ENCODE measurements at regions not wholly inside any gene's neighbourhood (a gene's known extent, or its start where the extent isn't known, plus 50 kb on each side); places are given as distances from the start of the nearest gene placed in this dataset.

GRCh38 chrX:39469126-39469525 is 628.6 kb downstream of the BCOR start:
- WGBS, 2 donors (ENCODE audit: low coverage in 1 of 2) = 64% methylated on average over 4 of the region's 4 CpGs; no CpG with 5 or more reads in 1 of the 2 donors
- TF ChIP-seq CTCF (IDR thresholded peaks at IDR 0.05) = no peak
- in situ Hi-C loops (cut with MboI; ENCODE audit: low pct_ligation_motif_present in 1 of 4, low pct_unique_long_range_greater_than_20kb in 1 of 4, low sequenced_read_pairs in 3 of 4) = no loop called here

GRCh38 chrX:39470588-39471407 is 627.0 kb downstream of the BCOR start:
- H3K27me3 ChIP-seq = no peaks in the 10 kb centered on the region
- TF ChIP-seq CTCF (IDR thresholded peaks at IDR 0.05) (no peak), POLR2AphosphoS5 (IDR thresholded peaks at IDR 0.05) (no peak), POLR2A (IDR thresholded peaks at IDR 0.05) (no peak), EP300 (IDR thresholded peaks at IDR 0.05; ENCODE audit: low read depth) (no peak)
- no peaks in the 10 kb centered on the region for H3K36me3 ChIP-seq
- no peak overlapping the region for H3K4me3 ChIP-seq
- 57 to 67% methylated on average over 1 to 10 of the region's 10 CpGs for WGBS, 2 donors (ENCODE audit: low coverage in 1 of 2)
- intact Hi-C loops (cut with DNase I; ENCODE audit: low total_unique reads) (no loop called here), in situ Hi-C loops (cut with MboI; ENCODE audit: low pct_ligation_motif_present in 1 of 4, low pct_unique_long_range_greater_than_20kb in 1 of 4, low sequenced_read_pairs in 3 of 4) (no loop called here)
- peaks cover 0 to 4% (median 0%) of the 10 kb centered on the region in 4 donors for H3K4me1 ChIP-seq
- peak; percentile 22 for DNase-seq
- H3K27ac ChIP-seq = peak overlapping the region; percentile 39 to 74 (median 58)
- H3K9me3 ChIP-seq = no peaks in the 10 kb centered on the region

More at GRCh38 chrX:39469126-39469525, 628.6 kb downstream of the BCOR start:
- no peak for DNase-seq
- no peak overlapping the region for H3K4me3 ChIP-seq
- no peaks in the 10 kb centered on the region for H3K27me3 ChIP-seq
- H3K36me3 ChIP-seq = no peaks in the 10 kb centered on the region
- H3K9me3 ChIP-seq = no peaks in the 10 kb centered on the region
- H3K27ac ChIP-seq = no peak overlapping the region
- intact Hi-C loops (cut with DNase I; ENCODE audit: low total_unique reads) = no loop called here
- peaks cover 0 to 4% (median 0%) of the 10 kb centered on the region in 4 donors for H3K4me1 ChIP-seq

GRCh38 chrX:39472161-39472560 is 625.6 kb downstream of the BCOR start:
- H3K4me1 ChIP-seq = peaks cover 0 to 4% (median 0%) of the 10 kb centered on the region in 4 donors
- DNase-seq = no peak
- peak overlapping the region in 2 of 4 donors; percentile 39 to 57 for H3K27ac ChIP-seq
- H3K4me3 ChIP-seq = no peak overlapping the region
- WGBS, 2 donors (ENCODE audit: low coverage in 1 of 2) = 100% methylated on average over 1 of the region's 1 CpG; no CpG with 5 or more reads in 1 of the 2 donors
- intact Hi-C loops (cut with DNase I; ENCODE audit: low total_unique reads) (no loop called here), in situ Hi-C loops (cut with MboI; ENCODE audit: low pct_ligation_motif_present in 1 of 4, low pct_unique_long_range_greater_than_20kb in 1 of 4, low sequenced_read_pairs in 3 of 4) (no loop called here)
- TF ChIP-seq POLR2AphosphoS5 (IDR thresholded peaks at IDR 0.05) (no peak), CTCF (IDR thresholded peaks at IDR 0.05) (no peak), POLR2A (IDR thresholded peaks at IDR 0.05) (no peak), EP300 (IDR thresholded peaks at IDR 0.05; ENCODE audit: low read depth) (no peak)
- H3K9me3 ChIP-seq = no peaks in the 10 kb centered on the region
- H3K36me3 ChIP-seq = no peaks in the 10 kb centered on the region
- H3K27me3 ChIP-seq = no peaks in the 10 kb centered on the region

GRCh38 chrX:39473812-39474211 is 623.9 kb downstream of the BCOR start:
- H3K27me3 ChIP-seq = no peaks in the 10 kb centered on the region
- in situ Hi-C loops (cut with MboI; ENCODE audit: low pct_ligation_motif_present in 1 of 4, low pct_unique_long_range_greater_than_20kb in 1 of 4, low sequenced_read_pairs in 3 of 4) = no loop called here
- DNase-seq = no peak
- no peak overlapping the region for H3K27ac ChIP-seq
- no peak for TF ChIP-seq EP300 (IDR thresholded peaks at IDR 0.05; ENCODE audit: low read depth)
- intact Hi-C loops (cut with DNase I; ENCODE audit: low total_unique reads) = no loop called here
- WGBS, 2 donors (ENCODE audit: low coverage in 1 of 2) = 50% methylated on average over 2 of the region's 2 CpGs; no CpG with 5 or more reads in 1 of the 2 donors
- no peaks in the 10 kb centered on the region for H3K36me3 ChIP-seq
- no peak overlapping the region for H3K4me3 ChIP-seq
- peaks cover 0 to 5% (median 2%) of the 10 kb centered on the region in 4 donors for H3K4me1 ChIP-seq
- H3K9me3 ChIP-seq = no peaks in the 10 kb centered on the region

Measured in transverse colon (tissue), 4 donors.